ENCODE measurements at regions not wholly inside any gene's neighbourhood (a gene's known extent, or its start where the extent isn't known, plus 50 kb on each side); places are given as distances from the start of the nearest gene placed in this dataset.

- TF ChIP-seq, protein P1, sequence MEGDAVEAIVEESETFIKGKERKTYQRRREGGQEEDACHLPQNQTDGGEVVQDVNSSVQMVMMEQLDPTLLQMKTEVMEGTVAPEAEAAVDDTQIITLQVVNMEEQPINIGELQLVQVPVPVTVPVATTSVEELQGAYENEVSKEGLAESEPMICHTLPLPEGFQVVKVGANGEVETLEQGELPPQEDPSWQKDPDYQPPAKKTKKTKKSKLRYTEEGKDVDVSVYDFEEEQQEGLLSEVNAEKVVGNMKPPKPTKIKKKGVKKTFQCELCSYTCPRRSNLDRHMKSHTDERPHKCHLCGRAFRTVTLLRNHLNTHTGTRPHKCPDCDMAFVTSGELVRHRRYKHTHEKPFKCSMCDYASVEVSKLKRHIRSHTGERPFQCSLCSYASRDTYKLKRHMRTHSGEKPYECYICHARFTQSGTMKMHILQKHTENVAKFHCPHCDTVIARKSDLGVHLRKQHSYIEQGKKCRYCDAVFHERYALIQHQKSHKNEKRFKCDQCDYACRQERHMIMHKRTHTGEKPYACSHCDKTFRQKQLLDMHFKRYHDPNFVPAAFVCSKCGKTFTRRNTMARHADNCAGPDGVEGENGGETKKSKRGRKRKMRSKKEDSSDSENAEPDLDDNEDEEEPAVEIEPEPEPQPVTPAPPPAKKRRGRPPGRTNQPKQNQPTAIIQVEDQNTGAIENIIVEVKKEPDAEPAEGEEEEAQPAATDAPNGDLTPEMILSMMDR (IDR thresholded peaks at IDR 0.05) = no peak
- no peak for TF ChIP-seq POLR2A (IDR thresholded peaks at IDR 0.05)
Observed at GRCh38 chr2:16069663-16069932, 129.2 kb downstream of the MYCN start.
